Heart right ventricle (tissue), 16 donors: ENCODE measurements at regions not wholly inside any gene's neighbourhood (a gene's known extent, or its start where the extent isn't known, plus 50 kb on each side); places are given as distances from the start of the nearest gene placed in this dataset.
A peak's percentile ranks its signal among the peaks of the same experiment; 100 is the strongest.

Experiments
- ATAC-seq, 8 donors: fragments of 200-7000 bp; cut with Tn5 transposase; one replicate each; pipeline ENCODE4 v1.9.1; 2020; ENCODE audit warnings: mild to moderate bottlenecking in 8 of 8, moderate library complexity in 8 of 8, moderate number of reproducible peaks in 1 of 8
- DNase-seq, 2 donors: peaks; one replicate each; pipeline ENCODE4 v3.0.0-alpha.2; 2020
- H3K27ac ChIP-seq, 10 donors: fragments of 200-600 bp; sonication (generic) in 2 of 10; one replicate each; pipeline versions ENCODE4 v1.5.0 to v1.8.0; 2020 to 2022; ENCODE audit warnings: mild to moderate bottlenecking in 3 of 10
- H3K27me3 ChIP-seq, 7 donors: fragments of 200-600 bp; one replicate each; pipeline ENCODE4 v1.8.0; 2021 to 2022; ENCODE audit warnings: mild to moderate bottlenecking in 2 of 7
- H3K36me3 ChIP-seq, 9 donors: fragments of 200-600 bp; sonication (generic) in 1 of 9; one replicate each; pipeline versions ENCODE4 v1.5.0 to v1.8.0; 2020 to 2022; ENCODE audit warnings: mild to moderate bottlenecking in 2 of 9
- H3K4me1 ChIP-seq, 9 donors: fragments of 200-600 bp; sonication (generic) in 1 of 9; one replicate each; pipeline versions ENCODE4 v1.5.0 to v1.8.0; 2020 to 2022; ENCODE audit warnings: mild to moderate bottlenecking in 4 of 9
- H3K4me3 ChIP-seq, 10 donors: fragments of 200-600 bp; sonication (generic) in 2 of 10; one replicate each; pipeline versions ENCODE4 v1.5.0 to v1.8.0; 2020 to 2022; ENCODE audit warnings: mild to moderate bottlenecking in 7 of 10, moderate library complexity in 2 of 10
- H3K9me3 ChIP-seq, 11 donors: fragments of 200-600 bp in 10 of 11; sonication (generic) in 2 of 11; one replicate each; pipeline versions ENCODE4 v1.5.0 to v1.8.0; 2013 to 2022; ENCODE audit warnings: mild to moderate bottlenecking in 2 of 11, control low read depth in 1 of 11, moderate library complexity in 1 of 11
- CTCF ChIP-seq, 9 donors: fragments of 200-600 bp; sonication (generic) in 2 of 9; IDR thresholded peaks; one replicate each; pipeline versions ENCODE4 v1.5.0 to v1.8.0; 2021 to 2022; ENCODE audit warnings: antibody characterized with exemption in 9 of 9, mild to moderate bottlenecking in 5 of 9, moderate library complexity in 1 of 9
- WGBS, 2 donors: extraction: QIAGEN DNeasy Blood & Tissue Kit; methylation state at CpG; one replicate each; pipeline ENCODE4 v1.1.7; 2013; ENCODE audit warnings: inconsistent platforms in 1 of 2; 5-methylcytosine and 5-hydroxymethylcytosine counted together
- intact Hi-C, 10 donors: fragments of 100-400 bp; cut with DNase I; formaldehyde crosslinking; loops; one replicate each; pipeline versions ENCODE4 v1.11.1 to v1.14.2; 2022
- donor health status: Arrhythmogenic right ventricular cardiomyopathy.
- donor health status: ischemic (EF 13 %, LVEDD 7.1; RV severe dilation, severe dysfunction).
- donor health status: healthy with polysubstance abuse.
- donor health status: DM: no; HTN: yes; CAD: no.
- donor health status: DM: no; HTN: no; CAD: no.
- donor health status: ischemic (EF 25% LVEDD 6.9; RV normal size, moderate dysfunction).
- donor health status: ischemic (EF 25% LVEDD 5.7; RV mildly dilated, moderate dysfunction).
- donor health status: healthy.
- donor health status: DM: yes; HTN: yes; CAD: no.
- donor health status: Ischemic cardiomyopathy.
- donor health status: ischemic (EF 35%, LVEDD 5.7; RV mildly dilated, moderate dysfunction).
- donor health status: nonischemic (EF 11% LVEDD 7.7; RV severe dilation, severe dysfunction).
- donor health status: DM: yes; HTN: yes; CAD: no.
- donor health status: PGD.
- donor health status: ischemic (EF 29% LVEDD 5.4; RV normal size, mild dysfunction).
- donor health status: nonischemic (EF 23%, LVEDD 6.1; RV moderate dilation, normal function).

- Histone ChIP-seq H3K27me3 (peaks cover 0 to 15% (median 5%) of the 10 kb centered on the region in 7 donors), H3K36me3 (no peaks in the 10 kb centered on the region), H3K4me1 (no peaks in the 10 kb centered on the region), H3K27ac (no peak overlapping the region), H3K9me3 (no peaks in the 10 kb centered on the region), H3K4me3 (no peak overlapping the region)
- no peak for ATAC-seq
- 81 to 89% methylated on average over 6 of the region's 6 CpGs for WGBS, 2 donors
- TF ChIP-seq CTCF (IDR thresholded peaks at IDR 0.05) = no peak
- no peak for DNase-seq
- intact Hi-C loops = loop anchor here in 8 of 10 donors (1.0 to 10.0 kb wide), 5 partner anchors 178 to 188 kb away; no protein-coding TSS in a partner anchor
Measured at GRCh38 chr12:127292736-127293135, 974.2 kb upstream of the TMEM132C start.

DNA sequence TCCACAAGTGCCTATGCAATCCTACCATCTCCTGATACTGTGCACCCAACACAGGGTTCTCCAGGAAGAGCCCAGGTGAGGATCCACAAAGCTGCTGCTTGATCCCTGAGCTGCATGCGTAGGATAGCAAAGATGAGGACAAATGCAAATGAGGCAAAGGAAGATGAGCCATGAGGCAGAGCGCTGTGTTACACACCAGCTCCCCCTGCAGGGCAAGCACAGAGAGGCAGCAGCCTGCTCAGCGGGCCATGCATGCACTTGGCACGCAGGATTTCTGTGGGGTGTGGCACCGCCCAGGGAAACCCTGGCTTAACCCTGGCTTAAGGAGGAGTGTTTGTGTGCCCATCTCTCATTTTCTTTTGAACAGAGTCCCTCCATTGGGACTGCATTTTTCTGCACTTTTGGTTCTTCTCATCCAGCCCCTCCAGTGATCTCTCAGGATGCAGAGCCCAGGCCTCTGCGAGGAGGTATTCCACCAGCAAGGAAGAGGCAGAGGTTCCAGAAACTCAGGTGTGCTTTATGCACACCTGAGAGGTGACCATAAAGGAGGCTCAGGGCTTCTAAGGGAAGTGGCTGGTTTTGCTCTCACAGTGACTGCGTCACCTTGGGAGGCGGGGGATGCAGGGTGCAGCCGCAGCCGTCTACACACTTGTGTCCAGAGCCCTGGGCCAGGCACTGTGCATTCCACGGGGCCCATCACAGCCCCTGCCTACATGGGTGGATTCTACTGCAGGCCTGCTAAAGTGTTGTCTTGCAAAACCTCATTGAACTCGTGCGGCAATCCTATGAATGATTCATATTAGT lies 973.3 kb upstream of the TMEM132C start:
- H3K9me3 ChIP-seq = no peaks in the 10 kb centered on the region
- no peak overlapping the region for H3K27ac ChIP-seq
- ATAC-seq (peak in 5 of 8 donors; percentile 16 to 69 (median 50)), DNase-seq (peak in 1 of 2 donors; percentile 40)
- intact Hi-C loops = loop anchor here in 8 of 10 donors (1.0 to 10.0 kb wide), 5 partner anchors 179 to 189 kb away; no protein-coding TSS in a partner anchor
- 60 to 66% methylated on average over 13 of the region's 13 CpGs for WGBS, 2 donors
- TF ChIP-seq CTCF (IDR thresholded peaks at IDR 0.05) = peak; percentile 30 to 76 (median 64)
- no peaks in the 10 kb centered on the region for H3K4me1 ChIP-seq
- peaks cover 0 to 16% (median 7%) of the 10 kb centered on the region in 7 donors for H3K27me3 ChIP-seq
- no peaks in the 10 kb centered on the region for H3K36me3 ChIP-seq
- no peak overlapping the region for H3K4me3 ChIP-seq

DNA sequence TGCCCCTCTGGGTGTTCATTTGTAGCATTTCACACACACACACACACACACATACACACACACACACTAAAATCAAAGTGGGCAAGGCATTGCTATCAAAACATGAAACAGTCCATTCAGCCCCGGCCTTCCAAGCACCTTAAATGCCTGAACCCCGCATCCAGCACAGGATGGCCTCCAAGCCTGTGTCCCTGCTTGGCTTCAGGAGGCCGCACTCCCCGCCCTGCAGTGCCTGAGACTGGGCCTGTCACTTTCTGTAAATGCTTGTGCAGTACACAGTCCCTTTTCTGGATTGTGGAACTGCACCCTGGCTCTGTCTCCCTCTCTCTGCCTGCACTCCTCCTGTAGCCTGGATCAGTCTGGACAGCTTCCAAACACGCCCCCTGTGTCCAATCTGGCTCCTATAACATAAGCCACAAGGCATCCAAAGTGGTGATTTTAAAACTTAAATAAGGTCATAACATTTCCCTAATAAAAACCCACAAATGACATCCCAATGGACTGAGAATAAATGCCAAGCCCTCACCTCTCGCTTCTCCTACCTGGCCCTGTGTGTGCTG lies 972.2 kb upstream of the TMEM132C start:
- Histone ChIP-seq H3K27ac (no peak overlapping the region), H3K4me1 (no peaks in the 10 kb centered on the region), H3K27me3 (peaks cover 0 to 20% (median 7%) of the 10 kb centered on the region in 7 donors), H3K9me3 (no peaks in the 10 kb centered on the region), H3K4me3 (no peak overlapping the region), H3K36me3 (no peaks in the 10 kb centered on the region)
- WGBS, 2 donors = 67 to 70% methylated on average over 6 of the region's 6 CpGs
- ATAC-seq = no peak
- intact Hi-C loops = loop anchor here in 5 of 10 donors (5.0 to 10.0 kb wide), 3 partner anchors 180 to 190 kb away; no protein-coding TSS in a partner anchor
- DNase-seq = no peak
- TF ChIP-seq CTCF (IDR thresholded peaks at IDR 0.05) = no peak

DNA sequence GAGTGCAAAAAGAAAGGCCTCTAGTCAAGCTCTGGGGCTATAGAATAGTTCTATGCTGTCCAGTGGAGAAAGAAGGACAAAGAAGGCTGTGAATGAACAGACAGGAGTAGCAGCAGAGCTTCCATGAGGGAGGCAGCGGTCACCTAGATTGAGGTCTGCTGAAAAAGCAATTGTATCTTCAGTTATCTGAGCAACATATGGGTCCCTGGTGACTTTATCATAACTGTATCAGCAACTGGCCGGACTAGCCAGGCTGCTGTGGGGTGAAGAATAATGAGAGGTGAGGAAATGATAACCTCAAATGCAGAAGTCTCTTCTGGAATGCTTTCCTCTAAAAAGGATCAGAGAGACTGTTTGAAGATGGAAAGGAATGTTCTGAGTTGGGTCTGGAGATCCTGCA lies 971.3 kb upstream of the TMEM132C start:
- Histone ChIP-seq H3K4me3 (no peak overlapping the region), H3K36me3 (no peaks in the 10 kb centered on the region), H3K9me3 (no peaks in the 10 kb centered on the region), H3K4me1 (no peaks in the 10 kb centered on the region), H3K27me3 (peaks cover 0 to 22% (median 8%) of the 10 kb centered on the region in 7 donors), H3K27ac (no peak overlapping the region)
- DNase-seq (no peak), ATAC-seq (no peak)
- intact Hi-C loops = loop anchor here in 3 of 10 donors (10.0 kb wide), 2 partner anchors 181 to 191 kb away; no protein-coding TSS in a partner anchor
- WGBS, 2 donors = 40 to 54% methylated on average over 2 of the region's 2 CpGs
- TF ChIP-seq CTCF (IDR thresholded peaks at IDR 0.05) = no peak
